AG09309 (cell line): ENCODE measurements at regions not wholly inside any gene's neighbourhood (a gene's known extent, or its start where the extent isn't known, plus 50 kb on each side); places are given as distances from the start of the nearest gene placed in this dataset.
"Not testable (repeated sequence)": the region's sequence is repeated elsewhere in the genome, so short reads cannot be mapped to it uniquely, and the experiment has no call there.

ENCODE experiments used
- DNase-seq: peaks from one replicate; pipeline ENCODE4 v3.0.0-alpha.2; 2010; ENCODE audit warnings: low read depth
- H3K4me3 ChIP-seq: 2 replicates; pipeline ENCODE4 v1.5.1; 2011; ENCODE audit warnings: mild to moderate bottlenecking, low read depth, low read length, moderate library complexity; ENCODE audit not compliant: control insufficient read depth
- TF ChIP-seq, protein P1 (sequence below): IDR thresholded peaks from 2 replicates; pipeline ENCODE4 v1.5.1; 2011; ENCODE audit warnings: mild to moderate bottlenecking, low read depth, low read length, inconsistent platforms; ENCODE audit not compliant: insufficient read depth, control insufficient read depth; ENCODE audit errors: missing control alignments

DNA sequence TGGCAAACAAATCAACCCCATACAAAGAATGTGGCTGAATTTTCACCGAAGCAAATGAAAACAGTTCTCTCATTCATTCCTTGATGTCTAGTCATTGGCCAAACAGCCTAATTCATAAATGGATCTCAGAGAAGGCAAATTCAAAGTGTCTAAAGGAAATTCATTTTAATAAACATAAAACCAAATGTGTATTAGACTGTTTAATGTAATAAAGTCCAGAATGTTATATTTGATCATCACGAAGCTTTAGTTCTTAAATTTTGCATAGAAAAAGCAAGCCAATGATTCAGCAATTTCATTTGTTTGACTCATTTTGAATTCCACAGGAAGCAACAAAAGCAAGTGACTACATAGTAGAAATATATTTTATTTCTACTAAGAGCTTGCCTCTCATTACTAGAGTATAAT is 379.2 kb upstream of the ADAMTS5 start:
- TF ChIP-seq, protein P1, sequence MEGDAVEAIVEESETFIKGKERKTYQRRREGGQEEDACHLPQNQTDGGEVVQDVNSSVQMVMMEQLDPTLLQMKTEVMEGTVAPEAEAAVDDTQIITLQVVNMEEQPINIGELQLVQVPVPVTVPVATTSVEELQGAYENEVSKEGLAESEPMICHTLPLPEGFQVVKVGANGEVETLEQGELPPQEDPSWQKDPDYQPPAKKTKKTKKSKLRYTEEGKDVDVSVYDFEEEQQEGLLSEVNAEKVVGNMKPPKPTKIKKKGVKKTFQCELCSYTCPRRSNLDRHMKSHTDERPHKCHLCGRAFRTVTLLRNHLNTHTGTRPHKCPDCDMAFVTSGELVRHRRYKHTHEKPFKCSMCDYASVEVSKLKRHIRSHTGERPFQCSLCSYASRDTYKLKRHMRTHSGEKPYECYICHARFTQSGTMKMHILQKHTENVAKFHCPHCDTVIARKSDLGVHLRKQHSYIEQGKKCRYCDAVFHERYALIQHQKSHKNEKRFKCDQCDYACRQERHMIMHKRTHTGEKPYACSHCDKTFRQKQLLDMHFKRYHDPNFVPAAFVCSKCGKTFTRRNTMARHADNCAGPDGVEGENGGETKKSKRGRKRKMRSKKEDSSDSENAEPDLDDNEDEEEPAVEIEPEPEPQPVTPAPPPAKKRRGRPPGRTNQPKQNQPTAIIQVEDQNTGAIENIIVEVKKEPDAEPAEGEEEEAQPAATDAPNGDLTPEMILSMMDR, result no peak
- H3K4me3 ChIP-seq, result no peak overlapping the region
- DNase-seq, result no peak

DNA sequence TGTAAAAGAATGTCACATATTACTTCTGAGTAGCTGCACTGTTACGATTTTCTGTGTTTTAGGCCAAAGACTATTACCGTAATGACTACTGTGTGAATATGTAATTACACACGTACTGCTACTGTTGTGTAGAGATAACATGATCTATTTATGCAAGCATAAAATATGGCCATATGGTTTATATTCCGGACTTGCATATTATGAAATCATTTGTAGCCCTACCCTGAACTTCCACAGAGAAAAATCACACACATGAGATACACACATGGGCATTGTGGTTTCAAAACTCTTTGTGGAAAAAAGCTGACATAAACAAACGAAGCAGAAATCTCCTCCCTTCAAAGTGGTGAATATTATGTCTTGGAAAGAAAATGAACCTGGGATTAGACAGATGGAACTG is 373.0 kb upstream of the ADAMTS5 start:
- no peak for DNase-seq
- TF ChIP-seq, protein P1, result no peak
- no peak overlapping the region for H3K4me3 ChIP-seq

DNA sequence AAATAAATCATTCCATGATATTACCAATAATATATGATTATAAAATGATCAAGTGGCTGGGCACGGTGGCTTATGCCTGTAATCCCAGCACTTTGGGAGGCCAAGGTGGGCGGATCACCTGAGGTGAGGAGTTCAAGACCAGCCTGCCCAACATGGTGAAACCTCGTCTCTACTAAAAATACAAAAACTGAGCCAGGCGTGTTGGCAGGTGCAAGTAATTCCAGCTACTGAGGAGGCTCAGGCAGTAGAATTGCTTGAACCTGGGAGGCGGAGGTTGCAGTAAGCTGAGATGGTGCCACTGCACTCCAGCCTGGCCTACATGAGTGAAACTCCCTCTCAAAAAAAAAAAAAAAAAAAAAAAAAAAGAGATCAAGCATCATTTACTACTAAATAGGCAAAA is 371.1 kb upstream of the ADAMTS5 start:
- DNase-seq, H3K4me3 ChIP-seq: not testable (repeated sequence)

DNA sequence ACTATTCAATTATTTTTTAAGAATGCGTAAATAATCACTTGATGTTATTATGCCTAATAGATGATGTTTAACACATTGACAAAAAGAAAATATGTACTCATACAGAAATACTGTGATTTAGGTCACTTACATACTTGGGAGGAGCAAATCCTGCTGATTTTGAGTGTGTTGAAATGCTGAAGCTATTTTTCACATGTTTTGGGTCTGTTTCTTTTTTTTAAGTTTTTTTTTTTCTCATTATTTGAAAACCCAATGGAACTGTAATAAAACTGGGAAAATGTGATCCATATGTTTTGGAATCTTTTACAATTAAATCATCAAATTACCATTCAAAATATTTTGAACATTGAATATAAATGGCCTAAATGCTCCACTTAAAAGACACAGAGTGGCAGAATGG is 366.2 kb upstream of the ADAMTS5 start:
- DNase-seq, result no peak
- H3K4me3 ChIP-seq, result no peak overlapping the region
- TF ChIP-seq, protein P1, result no peak

DNA sequence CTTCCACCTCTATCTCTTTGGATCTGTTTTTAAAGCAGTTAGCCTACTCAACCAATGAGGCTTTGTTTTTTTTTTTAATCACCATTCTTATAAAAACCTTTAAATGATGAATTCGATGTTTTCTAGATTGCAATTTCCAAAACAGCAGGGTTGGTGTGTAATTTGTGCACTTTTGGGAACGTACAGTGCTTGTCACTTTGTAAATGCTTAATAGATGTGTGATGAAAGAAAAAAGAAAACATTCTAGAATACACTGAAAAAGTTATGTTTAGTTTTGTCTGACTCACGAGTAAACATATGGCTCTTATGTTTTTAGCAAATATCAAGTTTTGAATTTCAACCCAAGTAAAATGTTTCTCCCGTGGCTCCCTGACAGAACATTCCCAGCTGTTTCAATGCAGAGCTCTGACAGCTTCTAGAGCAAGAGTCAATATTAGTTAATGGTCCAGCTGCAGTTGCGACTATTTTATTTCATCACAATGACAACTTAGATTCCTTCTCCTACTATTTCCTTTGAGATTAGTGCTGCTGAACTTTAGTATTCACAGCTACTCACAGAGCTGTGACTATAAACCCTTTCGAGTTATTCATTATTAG is 362.5 kb upstream of the ADAMTS5 start:
- H3K4me3 ChIP-seq, result no peak overlapping the region
- no peak for DNase-seq
- TF ChIP-seq, protein P1, result no peak

DNA sequence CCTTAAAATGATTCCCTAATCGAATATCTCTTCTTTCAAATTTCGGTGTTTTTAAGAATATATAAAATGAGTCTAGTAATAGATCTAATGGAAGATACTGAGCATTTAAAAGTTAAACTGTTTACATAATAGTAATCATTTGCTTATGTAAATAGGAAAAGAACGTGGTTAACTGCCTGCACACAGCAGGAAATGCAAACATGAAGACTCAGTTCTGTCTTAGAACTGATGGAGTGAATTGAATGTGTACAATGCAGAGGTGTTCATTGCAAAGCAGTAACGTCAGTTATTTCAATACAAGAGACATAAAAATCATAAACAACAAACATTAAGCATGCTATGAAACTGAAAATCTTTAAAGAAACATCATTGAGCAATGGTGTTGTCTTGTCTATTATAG is 359.4 kb upstream of the ADAMTS5 start:
- H3K4me3 ChIP-seq, result no peak overlapping the region
- TF ChIP-seq, protein P1, result no peak
- DNase-seq, result no peak

DNA sequence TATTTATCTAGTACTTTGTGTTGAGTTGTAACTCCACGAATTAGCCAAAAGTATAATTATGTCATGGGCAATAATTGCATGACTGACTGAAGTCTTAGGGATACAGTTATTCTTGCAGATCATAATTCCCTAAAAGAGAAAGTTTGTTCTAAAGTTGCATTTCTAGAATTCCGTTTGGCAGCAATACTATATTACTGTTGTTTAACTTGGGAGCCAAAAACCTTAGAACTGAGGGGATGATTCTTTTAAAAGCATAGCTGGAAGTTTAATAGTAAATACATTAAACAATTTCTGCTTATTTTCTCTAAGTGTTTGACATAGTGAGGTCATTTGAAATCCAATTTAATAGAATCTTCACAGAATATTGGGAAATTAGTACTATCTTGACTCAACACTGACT is 356.4 kb upstream of the ADAMTS5 start:
- TF ChIP-seq, protein P1, result no peak
- H3K4me3 ChIP-seq, result no peak overlapping the region
- no peak for DNase-seq
